ENCODE measurements at regions not wholly inside any gene's neighbourhood (a gene's known extent, or its start where the extent isn't known, plus 50 kb on each side); places are given as distances from the start of the nearest gene placed in this dataset.

GRCh38 chr17:69906306-69906705, 168.7 kb upstream of the KCNJ16 start:
- no peak overlapping the region for H3K27ac ChIP-seq
- intact Hi-C loops (cut with DNase I; ENCODE audit: low total_unique reads), result no loop called here

DNA sequence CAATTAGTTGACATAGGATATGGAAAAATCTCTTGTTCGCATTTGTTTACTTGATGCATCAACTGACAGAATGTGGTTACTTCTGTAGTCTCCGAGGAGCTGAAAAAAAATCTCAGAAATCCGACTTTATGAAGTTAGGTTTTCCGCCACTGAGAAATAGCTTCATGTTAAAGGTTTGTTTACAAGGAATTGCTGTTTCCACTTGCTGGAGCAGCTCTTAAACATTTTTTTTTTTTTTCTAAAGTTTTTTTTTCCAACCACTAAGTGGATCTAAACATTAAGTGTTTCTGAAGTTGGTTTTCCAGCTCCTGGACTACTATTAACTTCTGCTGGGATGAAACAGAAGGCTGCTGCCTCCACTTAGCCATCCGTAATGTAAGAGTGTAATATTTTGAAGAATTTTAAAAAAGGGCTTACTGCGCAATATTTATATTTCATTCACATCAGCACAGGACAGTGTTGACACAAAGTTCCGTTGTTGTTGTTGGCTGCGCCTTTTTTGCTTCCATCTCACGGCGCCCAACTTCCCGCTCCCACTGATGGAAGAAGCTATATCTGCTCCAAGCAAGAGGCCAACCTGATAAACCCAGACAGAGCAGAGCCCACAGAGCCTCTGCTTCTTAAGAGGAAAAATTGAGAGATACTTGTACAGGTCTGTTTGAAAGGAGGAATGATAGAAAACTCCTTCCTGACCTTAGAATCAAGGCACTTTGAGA, 167.7 kb upstream of the KCNJ16 start:
- Histone ChIP-seq H3K4me1 (no peaks in the 10 kb centered on the region), H3K36me3 (no peaks in the 10 kb centered on the region), H3K27me3 (no peaks in the 10 kb centered on the region), H3K4me3 (no peak overlapping the region), H3K27ac (no peak overlapping the region), H3K9me3 (no peaks in the 10 kb centered on the region)
- TF ChIP-seq CTCF (IDR thresholded peaks at IDR 0.05 in 4 of 5, conservative IDR thresholded peaks at IDR 0.05 in 1 of 5) (no peak), POLR2A (IDR thresholded peaks at IDR 0.05) (no peak)
- DNase-seq (no peak), ATAC-seq (no peak)
- intact Hi-C loops (cut with DNase I; ENCODE audit: low total_unique reads) (no loop called here), in situ Hi-C loops (cut with MboI; ENCODE audit: low sequenced_read_pairs in 4 of 4) (no loop called here)

More at GRCh38 chr17:69906306-69906705, 168.7 kb upstream of the KCNJ16 start:
- H3K4me1 ChIP-seq, result peaks cover under 1% of the 10 kb centered on the region in 2 donors
- H3K36me3 ChIP-seq, result no peaks in the 10 kb centered on the region
- no peaks in the 10 kb centered on the region for H3K9me3 ChIP-seq
- ATAC-seq (no peak), DNase-seq (no peak)
- TF ChIP-seq POLR2A (IDR thresholded peaks at IDR 0.05) (no peak), CTCF (IDR thresholded peaks at IDR 0.05 in 4 of 5, conservative IDR thresholded peaks at IDR 0.05 in 1 of 5) (no peak)
- no peaks in the 10 kb centered on the region for H3K27me3 ChIP-seq
- H3K4me3 ChIP-seq, result no peak overlapping the region
- in situ Hi-C loops (cut with MboI; ENCODE audit: low sequenced_read_pairs in 4 of 4), result no loop called here

DNA sequence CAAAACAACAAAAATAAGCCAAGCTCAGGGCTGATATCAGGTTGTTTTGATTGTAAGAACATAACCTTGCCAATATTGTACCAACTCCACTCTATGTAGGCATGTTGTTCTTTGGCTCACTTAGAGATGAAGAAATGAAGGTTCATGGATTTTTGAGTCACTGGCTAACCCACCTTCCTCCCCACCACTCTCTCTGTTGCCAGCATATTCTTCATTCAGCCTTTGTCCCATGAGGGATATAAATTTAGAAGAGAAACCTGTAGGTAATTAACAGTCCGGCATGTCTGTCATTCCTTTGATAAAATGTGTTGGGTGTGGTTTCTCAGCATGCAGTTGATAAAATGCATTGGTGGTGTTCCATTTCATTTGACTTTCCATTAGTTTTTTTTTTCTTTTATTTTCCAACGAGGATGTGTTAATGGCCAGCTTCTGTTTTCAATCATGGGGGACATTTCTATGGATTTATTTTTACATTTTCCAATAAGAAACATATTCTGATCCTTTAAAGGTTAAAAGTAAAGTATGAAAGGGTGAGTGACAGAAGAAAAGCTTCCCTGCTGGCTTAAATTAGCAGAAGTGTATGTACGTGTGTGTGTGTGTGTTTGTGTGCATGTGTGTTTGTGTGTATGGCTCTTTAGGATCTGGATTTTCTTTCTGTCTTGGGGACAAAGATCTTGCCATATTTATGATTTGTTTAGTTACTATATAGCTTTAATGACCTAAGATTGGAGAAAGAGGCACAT, 166.2 kb upstream of the KCNJ16 start:
- DNase-seq, result no peak
- H3K4me1 ChIP-seq, result no peaks in the 10 kb centered on the region
- TF ChIP-seq POLR2A (IDR thresholded peaks at IDR 0.05) (no peak), CTCF (IDR thresholded peaks at IDR 0.05 in 4 of 5, conservative IDR thresholded peaks at IDR 0.05 in 1 of 5) (no peak)
- H3K27ac ChIP-seq, result no peak overlapping the region
- intact Hi-C loops (cut with DNase I; ENCODE audit: low total_unique reads) (no loop called here), in situ Hi-C loops (cut with MboI; ENCODE audit: low sequenced_read_pairs in 4 of 4) (no loop called here)
- no peaks in the 10 kb centered on the region for H3K36me3 ChIP-seq
- ATAC-seq, result no peak
- no peaks in the 10 kb centered on the region for H3K9me3 ChIP-seq
- H3K4me3 ChIP-seq, result no peak overlapping the region
- no peaks in the 10 kb centered on the region for H3K27me3 ChIP-seq

GRCh38 chr17:69909389-69909788, 165.6 kb upstream of the KCNJ16 start:
- Histone ChIP-seq H3K27ac (no peak overlapping the region), H3K9me3 (no peaks in the 10 kb centered on the region), H3K4me3 (no peak overlapping the region), H3K4me1 (no peaks in the 10 kb centered on the region), H3K27me3 (no peaks in the 10 kb centered on the region), H3K36me3 (no peaks in the 10 kb centered on the region)
- in situ Hi-C loops (cut with MboI; ENCODE audit: low sequenced_read_pairs in 4 of 4), result no loop called here
- ATAC-seq, result no peak
- TF ChIP-seq POLR2A (IDR thresholded peaks at IDR 0.05) (no peak), CTCF (IDR thresholded peaks at IDR 0.05 in 4 of 5, conservative IDR thresholded peaks at IDR 0.05 in 1 of 5) (no peak)
- DNase-seq, result no peak
- intact Hi-C loops (cut with DNase I; ENCODE audit: low total_unique reads), result no loop called here
